WTC11 (cell line): ENCODE measurements at regions not wholly inside any gene's neighbourhood (a gene's known extent, or its start where the extent isn't known, plus 50 kb on each side); places are given as distances from the start of the nearest gene placed in this dataset.

Experiments used
- ATAC-seq: fragments of 200-7000 bp; cut with Tn5 transposase; 2 replicates; pipeline ENCODE4 v1.10.0; 2021; ENCODE audit warnings: mild to moderate bottlenecking, moderate library complexity
- CTCF ChIA-PET: fragments of 300-600 bp; sonication (Branson Sonifier 250); formaldehyde crosslinking; loops from one replicate; lab custom pipeline; 2021; ENCODE audit warnings: antibody characterized with exemption; lab: Charles Lee
- POLR2A ChIA-PET: fragments of 350-600 bp; sonication (Branson Sonifier 250); formaldehyde crosslinking; loops from one replicate; lab custom pipeline; 2021; ENCODE audit warnings: antibody characterized with exemption; lab: Charles Lee
- DNase-seq: peaks from one replicate; pipeline ENCODE4 v3.0.0; 2021; ENCODE audit warnings: low spot score
- H3K27ac Mint-ChIP-seq: 2 replicates; pipeline ENCODE4 v1.8.0; 2021; ENCODE audit warnings: mixed read lengths
- H3K27me3 Mint-ChIP-seq: 2 replicates; pipeline ENCODE4 v1.8.0; 2021; ENCODE audit warnings: low read depth, mild to moderate bottlenecking, moderate library complexity, mixed read lengths
- H3K36me3 Mint-ChIP-seq: 2 replicates; pipeline ENCODE4 v1.8.0; 2021; ENCODE audit warnings: mixed read lengths
- H3K4me1 Mint-ChIP-seq: 2 replicates; pipeline ENCODE4 v1.8.0; 2022; ENCODE audit warnings: mixed read lengths
- H3K4me3 Mint-ChIP-seq: 2 replicates; pipeline ENCODE4 v1.8.0; 2021; ENCODE audit warnings: mild to moderate bottlenecking, moderate library complexity, mixed read lengths
- H3K9me3 Mint-ChIP-seq: 2 replicates; pipeline ENCODE4 v1.8.0; 2021; ENCODE audit warnings: mixed read lengths
- ATF1 ChIP-seq: sonication (generic); formaldehyde crosslinking; IDR thresholded peaks from 2 replicates; pipeline ENCODE4 v1.8.1; 2023; ENCODE audit warnings: mild to moderate bottlenecking, moderate library complexity, missing genetic modification reagents
- ATF2 ChIP-seq: sonication (generic); formaldehyde crosslinking; IDR thresholded peaks from 2 replicates; pipeline ENCODE4 v1.8.1; 2022; ENCODE audit warnings: low read depth, missing genetic modification reagents, borderline replicate concordance
- ATF6 ChIP-seq: sonication (generic); formaldehyde crosslinking; IDR thresholded peaks from 2 replicates; pipeline ENCODE4 v1.8.1; 2023; ENCODE audit warnings: mild to moderate bottlenecking, missing genetic modification reagents
- CREB1 ChIP-seq: sonication (generic); formaldehyde crosslinking; IDR thresholded peaks from 2 replicates; pipeline ENCODE4 v1.8.0; 2023; ENCODE audit warnings: mild to moderate bottlenecking, missing genetic modification reagents
- FOXJ3 ChIP-seq: sonication (generic); formaldehyde crosslinking; IDR thresholded peaks from 2 replicates; pipeline ENCODE4 v1.9.0; 2021; ENCODE audit warnings: missing genetic modification reagents, mild to moderate bottlenecking, borderline replicate concordance
- HMGXB4 ChIP-seq: sonication (generic); formaldehyde crosslinking; IDR thresholded peaks from 2 replicates; pipeline ENCODE4 v1.8.1; 2023; ENCODE audit warnings: mild to moderate bottlenecking, moderate library complexity, missing genetic modification reagents
- IRF2 ChIP-seq: sonication (generic); formaldehyde crosslinking; IDR thresholded peaks from 2 replicates; pipeline ENCODE4 v1.8.0; 2022; ENCODE audit warnings: low read depth, missing genetic modification reagents, borderline replicate concordance
- NR3C1 ChIP-seq: sonication (generic); formaldehyde crosslinking; conservative IDR thresholded peaks from 2 replicates; pipeline ENCODE4 v1.8.1; 2023; ENCODE audit warnings: low read depth, mild to moderate bottlenecking, missing genetic modification reagents
- PREB ChIP-seq: sonication (generic); formaldehyde crosslinking; IDR thresholded peaks from 2 replicates; pipeline ENCODE4 v1.8.1; 2022; ENCODE audit warnings: mild to moderate bottlenecking, missing genetic modification reagents, moderate library complexity, borderline replicate concordance
- RELA ChIP-seq: sonication (generic); formaldehyde crosslinking; IDR thresholded peaks from 2 replicates; pipeline ENCODE4 v1.8.1; 2022; ENCODE audit warnings: missing genetic modification reagents, mild to moderate bottlenecking, borderline replicate concordance
- SOX15 ChIP-seq: fragments of 250-450 bp; sonication (Bioruptor Pico); IDR thresholded peaks from 2 replicates; pipeline ENCODE4 v1.9.0; 2021; ENCODE audit warnings: mild to moderate bottlenecking
- TEAD1 ChIP-seq: sonication (generic); formaldehyde crosslinking; IDR thresholded peaks from 2 replicates; pipeline ENCODE4 v1.8.0; 2022; ENCODE audit warnings: mild to moderate bottlenecking, missing genetic modification reagents
- TP53 ChIP-seq: sonication (generic); formaldehyde crosslinking; IDR thresholded peaks from 2 replicates; pipeline ENCODE4 v1.8.1; 2023; ENCODE audit warnings: mild to moderate bottlenecking, missing genetic modification reagents
- USF1 ChIP-seq: sonication (generic); formaldehyde crosslinking; IDR thresholded peaks from 2 replicates; pipeline ENCODE4 v1.8.0; 2022; ENCODE audit warnings: mild to moderate bottlenecking, missing genetic modification reagents
- USF2 ChIP-seq: sonication (generic); formaldehyde crosslinking; IDR thresholded peaks from 2 replicates; pipeline ENCODE4 v1.8.1; 2023; ENCODE audit warnings: mild to moderate bottlenecking, missing genetic modification reagents, moderate library complexity
- ZNF219 ChIP-seq: sonication (generic); formaldehyde crosslinking; IDR thresholded peaks from 2 replicates; pipeline ENCODE4 v1.8.0; 2023; ENCODE audit warnings: missing genetic modification reagents, mild to moderate bottlenecking, borderline replicate concordance
- ZNF232 ChIP-seq: sonication (generic); formaldehyde crosslinking; IDR thresholded peaks from 2 replicates; pipeline ENCODE4 v1.8.0; 2022; ENCODE audit warnings: mild to moderate bottlenecking, missing genetic modification reagents
- ZSCAN18 ChIP-seq: fragments of 250-450 bp; sonication (Bioruptor Pico); IDR thresholded peaks from 2 replicates; pipeline ENCODE4 v2.1.2; 2022; ENCODE audit warnings: mild to moderate bottlenecking, moderate library complexity

GRCh38 chr9:102519423-102519822 lies 475.7 kb upstream of the CYLC2 start (continued):
- TF ChIP-seq ZNF219 (no peak), TP53 (CRISPR knock-in tag) (no peak)

- H3K27ac Mint-ChIP-seq: no peak overlapping the region
- no peak overlapping the region for H3K4me3 Mint-ChIP-seq
- no peaks in the 10 kb centered on the region for H3K9me3 Mint-ChIP-seq
- POLR2A ChIA-PET: no interaction called here
- TF ChIP-seq ATF2 (no peak), SOX15 (no peak), IRF2 (CRISPR knock-in tag) (no peak)
- TF ChIP-seq, all 79 proteins: peak for 0
- Mint-ChIP-seq H3K4me1 (peaks cover 12% of the 10 kb centered on the region), H3K27me3 (no peaks in the 10 kb centered on the region), H3K36me3 (no peaks in the 10 kb centered on the region)
- CTCF ChIA-PET: no interaction called here
- DNase-seq: no peak
- no peak for ATAC-seq
These were observed 476.8 kb upstream of the CYLC2 start for GRCh38 chr9:102518324-102518723.

- ATAC-seq (no peak), DNase-seq (no peak)
- H3K4me1 Mint-ChIP-seq: peaks cover 2% of the 10 kb centered on the region
- no peak overlapping the region for H3K27ac Mint-ChIP-seq
- ChIA-PET CTCF (no interaction called here), POLR2A (no interaction called here)
- H3K4me3 Mint-ChIP-seq: no peak overlapping the region
- H3K36me3 Mint-ChIP-seq: no peaks in the 10 kb centered on the region
- no peaks in the 10 kb centered on the region for H3K9me3 Mint-ChIP-seq
- TF ChIP-seq ATF6 (CRISPR knock-in tag) (no peak), ATF1 (CRISPR knock-in tag) (no peak), TP53 (CRISPR knock-in tag) (no peak)
- H3K27me3 Mint-ChIP-seq: no peaks in the 10 kb centered on the region
These were observed 480.6 kb upstream of the CYLC2 start for GRCh38 chr9:102514541-102514940.

GRCh38 chr9:102507044-102507687 lies 488.0 kb upstream of the CYLC2 start:
- no peak overlapping the region for H3K27ac Mint-ChIP-seq
- H3K9me3 Mint-ChIP-seq: no peaks in the 10 kb centered on the region
- DNase-seq (no peak), ATAC-seq (no peak)
- no peak overlapping the region for H3K4me3 Mint-ChIP-seq
- no peaks in the 10 kb centered on the region for H3K27me3 Mint-ChIP-seq
- TF ChIP-seq USF1 (CRISPR knock-in tag): no peak
- no peak for TF ChIP-seq RELA (CRISPR knock-in tag)
- TF ChIP-seq ZNF232 (CRISPR knock-in tag): no peak
- TF ChIP-seq FOXJ3 (CRISPR knock-in tag): no peak
- H3K36me3 Mint-ChIP-seq: no peaks in the 10 kb centered on the region
- CTCF ChIA-PET: no interaction called here
- no peaks in the 10 kb centered on the region for H3K4me1 Mint-ChIP-seq
- POLR2A ChIA-PET: no interaction called here

GRCh38 chr9:102506406-102506805 lies 488.7 kb upstream of the CYLC2 start:
- DNase-seq (no peak), ATAC-seq (no peak)
- H3K4me1 Mint-ChIP-seq: no peaks in the 10 kb centered on the region
- no peaks in the 10 kb centered on the region for H3K36me3 Mint-ChIP-seq
- CTCF ChIA-PET: no interaction called here
- no peak overlapping the region for H3K4me3 Mint-ChIP-seq
- no peaks in the 10 kb centered on the region for H3K27me3 Mint-ChIP-seq
- peaks cover 2% of the 10 kb centered on the region; the same call in 1 of the 2 replicates for H3K9me3 Mint-ChIP-seq
- H3K27ac Mint-ChIP-seq: no peak overlapping the region
- POLR2A ChIA-PET: no interaction called here
- TF ChIP-seq SOX15 (no peak), HMGXB4 (CRISPR knock-in tag) (no peak), USF2 (CRISPR knock-in tag) (no peak), ATF1 (CRISPR knock-in tag) (no peak), FOXJ3 (CRISPR knock-in tag) (no peak), TEAD1 (CRISPR knock-in tag) (no peak), CREB1 (no peak), ZSCAN18 (CRISPR knock-in tag) (no peak), PREB (CRISPR knock-in tag) (no peak), NR3C1 (CRISPR knock-in tag) (no peak)
